SU-DHL-6 (cell line): ENCODE measurements at regions not wholly inside any gene's neighbourhood (a gene's known extent, or its start where the extent isn't known, plus 50 kb on each side); places are given as distances from the start of the nearest gene placed in this dataset.

Experiments used
- EZH2phosphoT487 ChIP-seq: fragments of 200-600 bp; sonication (generic), shearing (Covaris generic); conservative IDR thresholded peaks from 2 replicates; pipeline ENCODE4 v1.6.1; 2018; ENCODE audit warnings: mild to moderate bottlenecking, antibody characterized with exemption, low read length, moderate library complexity, mixed read lengths
- TF ChIP-seq, protein P1 (sequence below): fragments of 200-600 bp; sonication (generic); IDR thresholded peaks from one replicate; pipeline ENCODE4 v1.5.1; 2017; ENCODE audit warnings: antibody characterized with exemption, mild to moderate bottlenecking, low read length, moderate library complexity; ENCODE audit not compliant: insufficient read depth, poor library complexity, severe bottlenecking

DNA sequence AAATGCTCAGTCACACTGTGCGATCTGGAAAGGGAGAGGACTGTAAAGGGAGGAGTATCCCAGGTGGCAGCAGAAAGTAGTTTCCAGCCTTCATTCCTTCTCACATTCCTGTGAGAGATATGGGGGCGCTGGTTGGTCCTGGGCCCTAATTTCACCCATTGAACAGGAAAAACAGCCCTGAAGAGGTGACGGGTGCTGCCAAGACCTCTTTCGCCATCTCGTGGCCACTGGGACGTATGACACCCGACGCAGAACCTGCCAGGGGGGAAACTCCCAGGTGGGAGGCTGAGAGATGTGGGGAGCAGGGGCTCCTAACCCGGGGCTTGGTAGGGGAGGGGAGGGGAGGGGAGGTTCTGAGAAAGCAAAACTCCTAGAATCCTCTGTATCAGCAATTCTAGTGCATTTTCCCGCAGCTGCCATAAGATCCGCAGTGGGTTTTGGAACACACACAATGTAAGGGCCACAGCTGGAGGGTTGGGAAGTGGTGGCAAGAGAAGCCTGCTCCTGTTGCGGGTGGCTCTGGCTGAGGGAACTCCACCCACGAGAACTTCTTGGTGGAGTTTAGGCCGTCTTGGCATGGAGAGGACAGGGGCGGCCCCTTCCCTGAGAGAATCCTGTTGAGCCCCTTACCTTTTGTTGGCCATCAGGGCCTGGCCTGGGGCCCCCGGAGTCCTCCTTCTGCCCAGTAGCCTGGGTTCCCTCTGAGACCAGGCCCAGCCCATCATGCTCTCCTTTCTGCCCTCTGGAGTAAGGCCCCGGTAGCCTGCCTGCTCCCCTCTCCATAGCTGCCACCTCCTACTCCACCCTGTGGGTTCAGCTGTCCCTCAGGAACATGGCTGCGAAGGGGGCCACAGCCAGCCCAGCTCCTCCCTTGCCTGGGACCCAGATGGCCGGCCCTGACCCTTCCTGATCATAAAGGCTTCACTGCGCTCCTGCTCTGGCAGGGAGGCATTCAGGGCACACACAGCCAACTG is 134.1 kb downstream of the OR13H1 start:
- TF ChIP-seq, protein P1, sequence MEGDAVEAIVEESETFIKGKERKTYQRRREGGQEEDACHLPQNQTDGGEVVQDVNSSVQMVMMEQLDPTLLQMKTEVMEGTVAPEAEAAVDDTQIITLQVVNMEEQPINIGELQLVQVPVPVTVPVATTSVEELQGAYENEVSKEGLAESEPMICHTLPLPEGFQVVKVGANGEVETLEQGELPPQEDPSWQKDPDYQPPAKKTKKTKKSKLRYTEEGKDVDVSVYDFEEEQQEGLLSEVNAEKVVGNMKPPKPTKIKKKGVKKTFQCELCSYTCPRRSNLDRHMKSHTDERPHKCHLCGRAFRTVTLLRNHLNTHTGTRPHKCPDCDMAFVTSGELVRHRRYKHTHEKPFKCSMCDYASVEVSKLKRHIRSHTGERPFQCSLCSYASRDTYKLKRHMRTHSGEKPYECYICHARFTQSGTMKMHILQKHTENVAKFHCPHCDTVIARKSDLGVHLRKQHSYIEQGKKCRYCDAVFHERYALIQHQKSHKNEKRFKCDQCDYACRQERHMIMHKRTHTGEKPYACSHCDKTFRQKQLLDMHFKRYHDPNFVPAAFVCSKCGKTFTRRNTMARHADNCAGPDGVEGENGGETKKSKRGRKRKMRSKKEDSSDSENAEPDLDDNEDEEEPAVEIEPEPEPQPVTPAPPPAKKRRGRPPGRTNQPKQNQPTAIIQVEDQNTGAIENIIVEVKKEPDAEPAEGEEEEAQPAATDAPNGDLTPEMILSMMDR, result peak; percentile 44
- TF ChIP-seq EZH2phosphoT487, result no peak
